HL-60/S4 treated with phorbol 12-myristate 13-acetate at 8.2 ng/mL for 4 days and 3 days (cell line): ENCODE measurements at regions not wholly inside any gene's neighbourhood (a gene's known extent, or its start where the extent isn't known, plus 50 kb on each side); places are given as distances from the start of the nearest gene placed in this dataset.

ENCODE experiments used
- in situ Hi-C: fragments of 300-500 bp; cut with MboI; formaldehyde crosslinking; loops from 2 replicates; pipeline ENCODE4 v1.15.0; 2022; ENCODE audit warnings: low sequenced_read_pairs

GRCh38 chr3:189041482-189042090 is 130.2 kb upstream of the TPRG1 start:
- in situ Hi-C loops = no loop called here

- in situ Hi-C loops = no loop called here
Observed at GRCh38 chr3:189042832-189043231, 128.9 kb upstream of the TPRG1 start.

GRCh38 chr3:189049458-189050236 is 122.1 kb upstream of the TPRG1 start:
- in situ Hi-C loops = no loop called here

GRCh38 chr3:189053322-189053721 is 118.4 kb upstream of the TPRG1 start:
- in situ Hi-C loops = no loop called here

GRCh38 chr3:189056646-189057335 is 115.0 kb upstream of the TPRG1 start:
- in situ Hi-C loops = no loop called here

- in situ Hi-C loops = no loop called here
Observed at GRCh38 chr3:189057369-189057768, 114.4 kb upstream of the TPRG1 start.

GRCh38 chr3:189058071-189058470 is 113.7 kb upstream of the TPRG1 start:
- in situ Hi-C loops = no loop called here

- in situ Hi-C loops = no loop called here
Observed at GRCh38 chr3:189070965-189071364, 100.8 kb upstream of the TPRG1 start.

GRCh38 chr3:189071446-189071845 is 100.3 kb upstream of the TPRG1 start:
- in situ Hi-C loops = no loop called here

GRCh38 chr3:189076449-189076848 is 95.3 kb upstream of the TPRG1 start:
- in situ Hi-C loops = no loop called here

GRCh38 chr3:189080745-189081144 is 91.0 kb upstream of the TPRG1 start:
- in situ Hi-C loops = no loop called here

- in situ Hi-C loops = no loop called here
Observed at GRCh38 chr3:189082666-189083427, 88.9 kb upstream of the TPRG1 start.

- in situ Hi-C loops = no loop called here
Observed at GRCh38 chr3:189084620-189085019, 87.2 kb upstream of the TPRG1 start.

- in situ Hi-C loops = no loop called here
Observed at GRCh38 chr3:189092547-189092946, 79.2 kb upstream of the TPRG1 start.

- in situ Hi-C loops = no loop called here
Observed at GRCh38 chr3:189094539-189094938, 77.2 kb upstream of the TPRG1 start.

- in situ Hi-C loops = no loop called here
Observed at GRCh38 chr3:189096092-189096491, 75.7 kb upstream of the TPRG1 start.

- in situ Hi-C loops = no loop called here
Observed at GRCh38 chr3:189099031-189099471, 72.7 kb upstream of the TPRG1 start.

- in situ Hi-C loops = no loop called here
Observed at GRCh38 chr3:189099505-189100290, 72.1 kb upstream of the TPRG1 start.

GRCh38 chr3:189100866-189101265 is 70.9 kb upstream of the TPRG1 start:
- in situ Hi-C loops = no loop called here

- in situ Hi-C loops = no loop called here
Observed at GRCh38 chr3:189101594-189101993, 70.2 kb upstream of the TPRG1 start.
